IMR-90 (cell line): ENCODE measurements at regions not wholly inside any gene's neighbourhood (a gene's known extent, or its start where the extent isn't known, plus 50 kb on each side); places are given as distances from the start of the nearest gene placed in this dataset.

Experiments used
- ATAC-seq: fragments of 200-7000 bp; cut with Tn5 transposase; 2 replicates; pipeline ENCODE4 v1.9.1; 2020; ENCODE audit warnings: low read depth, mild to moderate bottlenecking, moderate library complexity
- BruUV-seq: library from RNA; stranded (reverse); fragments of 400-500 nt; replicated peaks from 2 replicates; lab custom pipeline; 2021; lab: Mats Ljungman, UMichigan
- CTCF ChIA-PET: fragments of 300-600 bp; formaldehyde crosslinking; extraction: SDS; loops from one replicate; lab custom pipeline; 2021; ENCODE audit warnings: antibody characterized with exemption; lab: Yijun Ruan, JAX
- POLR2A ChIA-PET: fragments of 300-600 bp; sonication (Branson Sonifier 250); formaldehyde crosslinking; loops from one replicate; lab custom pipeline; 2022; ENCODE audit warnings: antibody characterized with exemption; ENCODE audit not compliant: unreplicated experiment; lab: Charles Lee
- DNase-seq: peaks from one replicate; pipeline ENCODE4 v3.0.0; 2013
- H2AFZ ChIP-seq: replicated peaks from 2 replicates; pipeline ENCODE3; 2013; ENCODE audit warnings: low read length, mild to moderate bottlenecking; ENCODE audit not compliant: poor library complexity
- H2AK5ac ChIP-seq: 2 replicates; pipeline ENCODE4 v1.6.1; 2013; ENCODE audit warnings: low read depth, low read length, inconsistent platforms
- H2AK9ac ChIP-seq: replicated peaks from 2 replicates; pipeline ENCODE3; 2013; ENCODE audit warnings: mild to moderate bottlenecking, low read depth, low read length, moderate library complexity; ENCODE audit not compliant: poor library complexity
- H2BK120ac ChIP-seq: 2 replicates; pipeline ENCODE4 v1.6.1; 2013; ENCODE audit warnings: low read depth, low read length, inconsistent platforms
- H2BK15ac ChIP-seq: 3 replicates; pipeline ENCODE4 v1.6.1; 2013; ENCODE audit warnings: low read depth, low read length, inconsistent platforms
- H2BK20ac ChIP-seq: 2 replicates; pipeline ENCODE4 v1.6.1; 2013; ENCODE audit warnings: low read depth, mild to moderate bottlenecking, inconsistent platforms, low read length, moderate library complexity
- H2BK5ac ChIP-seq: 2 replicates; pipeline ENCODE4 v1.6.1; 2013; ENCODE audit warnings: mild to moderate bottlenecking, low read depth, low read length, inconsistent platforms; ENCODE audit not compliant: poor library complexity, severe bottlenecking
- H3K14ac ChIP-seq: replicated peaks from 2 replicates; pipeline ENCODE4 v1.6.1; 2013; ENCODE audit warnings: low read depth, low read length, inconsistent platforms
- H3K18ac ChIP-seq: 2 replicates; pipeline ENCODE4 v1.6.1; 2013; ENCODE audit warnings: low read depth, low read length, control low read depth
- H3K23ac ChIP-seq: 2 replicates; pipeline ENCODE4 v1.6.1; 2013; ENCODE audit warnings: low read depth, low read length, inconsistent platforms
- H3K27ac ChIP-seq: 2 replicates; pipeline ENCODE4 v1.5.1; 2013; ENCODE audit warnings: mild to moderate bottlenecking, control low read depth, low read length; ENCODE audit not compliant: insufficient read depth
- H3K27me3 ChIP-seq: 2 replicates; pipeline ENCODE4 v1.6.1; 2013; ENCODE audit warnings: low read length; ENCODE audit not compliant: control insufficient read depth, insufficient read depth
- H3K36me3 ChIP-seq: 2 replicates; pipeline ENCODE4 v1.6.1; 2013; ENCODE audit warnings: low read length, mixed read lengths; ENCODE audit not compliant: control insufficient read depth, insufficient read depth
- H3K4ac ChIP-seq: 2 replicates; pipeline ENCODE4 v1.6.1; 2013; ENCODE audit warnings: low read depth, low read length, inconsistent platforms
- H3K4me1 ChIP-seq: 2 replicates; pipeline ENCODE4 v1.6.1; 2013; ENCODE audit warnings: low read length, mixed read lengths; ENCODE audit not compliant: control insufficient read depth, insufficient read depth
- H3K4me2 ChIP-seq: 2 replicates; pipeline ENCODE4 v1.6.1; 2013; ENCODE audit warnings: low read depth, mild to moderate bottlenecking, control low read depth, low read length, moderate library complexity
- H3K4me3 ChIP-seq: 2 replicates; pipeline ENCODE4 v1.5.1; 2013; ENCODE audit warnings: low read depth, mild to moderate bottlenecking, control low read depth, low read length, moderate library complexity; ENCODE audit not compliant: insufficient read depth
- H3K56ac ChIP-seq: 2 replicates; pipeline ENCODE4 v1.6.1; 2013; ENCODE audit warnings: low read length, inconsistent platforms; ENCODE audit not compliant: insufficient read depth; ENCODE audit errors: extremely low read depth
- H3K79me1 ChIP-seq, 2 experiments: 2 replicates each; pipeline ENCODE4 v1.6.1; 2013; ENCODE audit warnings: low read length in 2 of 2, inconsistent platforms in 1 of 2, low read depth in 1 of 2
- H3K9ac ChIP-seq: 2 replicates; pipeline ENCODE4 v1.6.1; 2013; ENCODE audit warnings: low read depth, low read length, control low read depth
- H3K9me1 ChIP-seq: 2 replicates; pipeline ENCODE4 v1.6.1; 2013; ENCODE audit warnings: low read length, inconsistent platforms; ENCODE audit not compliant: insufficient read depth
- H3K9me3 ChIP-seq: 2 replicates; pipeline ENCODE4 v1.6.1; 2013; ENCODE audit warnings: low read length; ENCODE audit not compliant: control insufficient read depth, insufficient read depth
- H4K20me1 ChIP-seq: 2 replicates; pipeline ENCODE4 v1.6.1; 2013; ENCODE audit warnings: low read length, inconsistent platforms; ENCODE audit not compliant: insufficient read depth
- H4K5ac ChIP-seq: 2 replicates; pipeline ENCODE4 v1.6.1; 2013; ENCODE audit warnings: mild to moderate bottlenecking, low read depth, low read length, control low read depth
- H4K8ac ChIP-seq, 2 experiments: 2 replicates each; pipeline ENCODE4 v1.6.1; 2013; ENCODE audit warnings: low read depth in 2 of 2, low read length in 2 of 2, control low read depth in 1 of 2, inconsistent platforms in 1 of 2
- H4K91ac ChIP-seq: 2 replicates; pipeline ENCODE4 v1.6.1; 2013; ENCODE audit warnings: low read depth, low read length, inconsistent platforms; ENCODE audit not compliant: insufficient read depth
- CEBPB ChIP-seq: IDR thresholded peaks from 2 replicates; pipeline ENCODE4 v1.6.1; 2012; ENCODE audit warnings: low read depth, low read length, improper control_type of control experiment
- CTCF ChIP-seq: conservative IDR thresholded peaks from 2 replicates; pipeline ENCODE4 v1.5.1; 2012; ENCODE audit warnings: mild to moderate bottlenecking, low read depth, low read length, improper control_type of control experiment
- MXI1 ChIP-seq: IDR thresholded peaks from 2 replicates; pipeline ENCODE4 v1.6.1; 2012; ENCODE audit warnings: low read depth, mild to moderate bottlenecking, low read length, moderate library complexity, borderline replicate concordance
- RAD21 ChIP-seq: IDR thresholded peaks from 2 replicates; pipeline ENCODE4 v1.6.1; 2012; ENCODE audit warnings: low read length, improper control_type of control experiment
- RCOR1 ChIP-seq: IDR thresholded peaks from 2 replicates; pipeline ENCODE4 v1.6.1; 2012; ENCODE audit warnings: mild to moderate bottlenecking, low read length, improper control_type of control experiment; ENCODE audit not compliant: insufficient replicate concordance
- RFX5 ChIP-seq: IDR thresholded peaks from 2 replicates; pipeline ENCODE4 v1.8.0; 2012; ENCODE audit warnings: low read depth, mild to moderate bottlenecking, low read length, moderate library complexity
- WGBS, 2 experiments: methylation state at CpG; one replicate each; pipeline versions ENCODE4 v1.1.5 to v1.1.7; 2013; ENCODE audit warnings: missing lambda C conversion rate in 2 of 2; ENCODE audit not compliant: insufficient read length in 1 of 2; ENCODE audit errors: extremely low coverage in 2 of 2; 5-methylcytosine and 5-hydroxymethylcytosine counted together
- dilution Hi-C: fragments of 300-500 bp; cut with HindIII; formaldehyde crosslinking; loops from one replicate; pipeline ENCODE4 v1.14.3; 2018; ENCODE audit warnings: low sequenced_read_pairs; ENCODE audit not compliant: unreplicated experiment
- in situ Hi-C: fragments of 300-500 bp; cut with MboI; formaldehyde crosslinking; loops from 3 replicates; pipeline ENCODE4 v1.14.3; 2019; ENCODE audit warnings: low sequenced_read_pairs, inconsistent platforms, mixed read lengths
- intact Hi-C: fragments of 100-400 bp; cut with micrococcal nuclease; formaldehyde crosslinking; loops from 2 replicates; pipeline ENCODE4 v1.10.0; 2022

GRCh38 chr6:130547723-130548122 is 181.9 kb downstream of the TMEM200A start:
- H4K5ac ChIP-seq, result no peak overlapping the region
- WGBS, 2 experiments, result no CpG with 5 or more reads among the region's 3 CpGs
- no peak for ATAC-seq
- no peak overlapping the region for H3K4me3 ChIP-seq
- no peak overlapping the region for H3K4ac ChIP-seq
- H3K4me2 ChIP-seq, result no peak overlapping the region
- no peaks in the 10 kb centered on the region for H4K20me1 ChIP-seq
- H3K9ac ChIP-seq, result no peak overlapping the region
- DNase-seq, result no peak
- no peak overlapping the region for H2BK20ac ChIP-seq
- H3K4me1 ChIP-seq, result no peaks in the 10 kb centered on the region
- H3K14ac ChIP-seq, result no peak overlapping the region
- dilution Hi-C loops (no loop called here), in situ Hi-C loops (no loop called here), intact Hi-C loops (no loop called here)
- H2AK5ac ChIP-seq, result no peak overlapping the region
- H3K27me3 ChIP-seq, result no peaks in the 10 kb centered on the region
- H2AK9ac ChIP-seq, result no peak overlapping the region
- H3K18ac ChIP-seq, result no peak overlapping the region
- no peak overlapping the region for H3K56ac ChIP-seq
- H2BK120ac ChIP-seq, result no peak overlapping the region
- BruUV-seq, result no TSS peak
- ChIA-PET CTCF (no interaction called here), POLR2A (no interaction called here)
- H3K23ac ChIP-seq, result no peak overlapping the region
- no peak overlapping the region for H2BK5ac ChIP-seq
- TF ChIP-seq CTCF (no peak), MXI1 (no peak), RFX5 (no peak), RCOR1 (no peak), CEBPB (no peak), RAD21 (no peak)
- no peak overlapping the region for H3K27ac ChIP-seq
- H3K9me1 ChIP-seq, result no peaks in the 10 kb centered on the region
- no peak overlapping the region for H2BK15ac ChIP-seq
- H3K9me3 ChIP-seq, result no peaks in the 10 kb centered on the region
- no peak overlapping the region for H2AFZ ChIP-seq
- H4K8ac ChIP-seq, result no peak overlapping the region
- no peak overlapping the region for H4K91ac ChIP-seq
- H3K36me3 ChIP-seq, result no peaks in the 10 kb centered on the region
- no peaks in the 10 kb centered on the region for H3K79me1 ChIP-seq
